ENCODE measurements at regions not wholly inside any gene's neighbourhood (a gene's known extent, or its start where the extent isn't known, plus 50 kb on each side); places are given as distances from the start of the nearest gene placed in this dataset.

GRCh38 chr12:67871231-67871630 is 118.0 kb upstream of the IFNG-AS1 start (continued):
- no peak for TF ChIP-seq CBX5 (IDR thresholded peaks at IDR 0.05; ENCODE audit: low read depth, low read length)

- Histone ChIP-seq H3K4ac (replicated peaks; ENCODE audit: insufficient read length, low read depth, low read length) (no peak overlapping the region), H3K9me3 (ENCODE audit: insufficient read depth in 2 of 2, low read depth in 1 of 2, low read length in 1 of 2) (peaks cover 3% of the 10 kb centered on the region in 2 experiments; a peak in 1 of 4 replicates), H2BK5ac (ENCODE audit: low read depth, low read length) (no peak overlapping the region), H3K23me2 (ENCODE audit: low read depth, low read length) (no peaks in the 10 kb centered on the region), H2BK120ac (replicated peaks; ENCODE audit: low read depth, low read length) (no peak overlapping the region), H4K91ac (replicated peaks; ENCODE audit: insufficient read length, low read length) (no peak overlapping the region), H3K27me3 (replicated peaks in 1 of 4; ENCODE audit: control insufficient read depth in 3 of 4, extremely low read depth in 1 of 4, insufficient read depth in 3 of 4, low read length in 3 of 4) (no peaks in the 10 kb centered on the region), H4K5ac (ENCODE audit: insufficient read length, low read depth, low read length) (no peak overlapping the region), H3K9ac (replicated peaks in 1 of 4; ENCODE audit: extremely low read depth in 1 of 4, low read depth in 3 of 4, low read length in 3 of 4) (no peak overlapping the region), H3K4me2 (ENCODE audit: insufficient read depth in 1 of 2, low read depth in 2 of 2, low read length in 2 of 2) (no peak overlapping the region), H2AFZ (ENCODE audit: low read length) (no peak overlapping the region), H3K79me2 (ENCODE audit: control insufficient read depth in 1 of 2, insufficient read depth in 2 of 2, low read length in 2 of 2) (no peaks in the 10 kb centered on the region), H2BK12ac (ENCODE audit: low read depth, low read length) (no peak overlapping the region), H2BK20ac (ENCODE audit: low read length) (no peak overlapping the region), H3K4me1 (replicated peaks in 1 of 4; ENCODE audit: control insufficient read depth in 3 of 4, insufficient read depth in 4 of 4, low read length in 3 of 4) (peaks cover 5 to 7% (median 6%) of the 10 kb centered on the region in 4 experiments; a peak in 6 of 7 replicates), H3K79me1 (ENCODE audit: low read depth, low read length) (no peaks in the 10 kb centered on the region), H2AK5ac (ENCODE audit: low read depth, low read length) (no peak overlapping the region), H3K4me3 (ENCODE audit: extremely low read depth in 1 of 4, insufficient read depth in 2 of 4, low read depth in 3 of 4, low read length in 4 of 4) (no peak overlapping the region), H3K56ac (replicated peaks; ENCODE audit: insufficient read length, low read depth, low read length) (no peak overlapping the region), H3K36me3 (ENCODE audit: control insufficient read depth in 2 of 4, insufficient read depth in 4 of 4, low read length in 3 of 4) (no peaks in the 10 kb centered on the region), H2BK15ac (ENCODE audit: low read length) (no peak overlapping the region), H3K14ac (ENCODE audit: insufficient read length) (no peak overlapping the region), H4K8ac (ENCODE audit: extremely low read depth, insufficient read depth, low read length) (no peak overlapping the region), H3K23ac (ENCODE audit: insufficient read length) (no peak overlapping the region), H4K20me1 (replicated peaks in 1 of 2; ENCODE audit: control insufficient read depth in 1 of 2, insufficient read depth in 2 of 2, low read length in 2 of 2) (no peaks in the 10 kb centered on the region), H3K27ac (ENCODE audit: low read depth, low read length) (no peak overlapping the region), H3K18ac (ENCODE audit: extremely low read depth, low read length) (no peak overlapping the region)
- CTCF ChIA-PET (ENCODE audit: partially characterized antibody): no interaction called here
- no peak for DNase-seq (ENCODE audit: low read depth in 1 of 2, low spot score in 2 of 2)
- POLR2A ChIA-PET (ENCODE audit: partially characterized antibody): no interaction called here
- no peak for FAIRE-seq
- WGBS, 2 experiments (ENCODE audit: extremely low coverage in 1 of 2, insufficient coverage in 1 of 2, insufficient read length in 1 of 2, insufficient replicate concordance in 2 of 2, low coverage in 1 of 2, low lambda C conversion rate in 2 of 2, missing lambda C conversion rate in 1 of 2): 80% methylated on average over 1 of the region's 1 CpG; no CpG with 5 or more reads in 1 of the 2 experiments
- TF ChIP-seq HDAC2 (IDR thresholded peaks at IDR 0.05; ENCODE audit: borderline replicate concordance in 1 of 2, low read depth in 2 of 2, low read length in 2 of 2) (no peak), BCL11A (IDR thresholded peaks at IDR 0.05; ENCODE audit: low read depth in 2 of 2, low read length in 2 of 2) (no peak), SP4 (IDR thresholded peaks at IDR 0.05; ENCODE audit: low read length) (no peak), SIX5 (IDR thresholded peaks at IDR 0.05; ENCODE audit: low read depth, low read length) (no peak), CTCF (IDR thresholded peaks at IDR 0.05; ENCODE audit: control extremely low read depth in 1 of 3, insufficient read depth in 1 of 3, low read depth in 1 of 3, low read length in 3 of 3) (no peak), CBX8 (IDR thresholded peaks at IDR 0.05; ENCODE audit: borderline replicate concordance, low read depth, low read length) (no peak), SP2 (IDR thresholded peaks at IDR 0.05; ENCODE audit: low read length) (no peak), TAF7 (optimal IDR thresholded peaks at IDR 0.05; ENCODE audit: borderline replicate concordance, low read depth, low read length) (no peak), EGR1 (IDR thresholded peaks at IDR 0.05; ENCODE audit: borderline replicate concordance, low read depth, low read length) (no peak), POU5F1 (IDR thresholded peaks at IDR 0.05; ENCODE audit: low read depth, low read length) (no peak)
Measured at GRCh38 chr12:67873355-67873754, 115.9 kb upstream of the IFNG-AS1 start.

Data from H1 (cell line).